HG03103 (cell line): ENCODE measurements at regions not wholly inside any gene's neighbourhood (a gene's known extent, or its start where the extent isn't known, plus 50 kb on each side); places are given as distances from the start of the nearest gene placed in this dataset.

Source experiments
- ATAC-seq: cut with Tn5 transposase; IDR thresholded peaks from one replicate; pipeline ENCODE4 v1.9.1; 2021; ENCODE audit warnings: low read depth; ENCODE audit not compliant: unreplicated experiment

DNA sequence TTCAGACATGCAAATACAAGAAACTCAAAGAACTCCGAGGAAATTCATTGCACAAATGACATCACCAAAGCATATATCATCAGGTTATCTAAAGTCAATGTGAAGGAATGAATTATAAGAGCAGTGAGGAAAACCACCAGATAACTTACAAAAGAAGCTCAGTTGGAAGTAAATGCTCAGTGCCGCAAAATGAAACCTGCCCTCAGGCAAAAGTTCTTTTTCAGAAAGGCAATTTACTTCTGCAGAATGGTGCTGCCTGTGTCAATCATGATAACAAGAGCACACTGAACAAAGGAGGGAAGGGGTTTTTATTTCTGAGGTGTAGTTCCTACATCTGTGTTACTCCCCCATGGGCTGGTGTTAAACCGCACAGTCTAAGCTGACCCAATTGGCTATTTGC, 550.6 kb upstream of the SEMA3D start:
- no peak for ATAC-seq

DNA sequence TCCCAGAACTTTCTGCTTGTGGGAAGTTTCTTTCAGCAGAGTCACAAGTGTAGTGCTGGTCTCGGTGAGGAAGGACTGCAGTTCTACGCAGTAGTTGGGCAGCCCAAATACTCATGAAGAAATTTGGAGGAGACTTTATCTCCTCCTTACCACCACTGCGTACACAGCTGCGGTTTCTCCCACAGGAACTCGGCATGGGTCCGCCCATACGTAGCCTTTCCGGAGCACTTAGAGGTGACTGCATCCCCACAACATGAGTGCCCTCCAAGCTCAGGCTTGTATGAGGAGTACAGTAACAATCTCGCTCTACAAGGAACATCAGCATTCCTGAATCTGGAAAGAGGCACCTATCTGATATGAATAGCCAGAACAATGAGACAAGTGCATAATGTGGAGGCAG, 549.2 kb upstream of the SEMA3D start:
- no peak for ATAC-seq

DNA sequence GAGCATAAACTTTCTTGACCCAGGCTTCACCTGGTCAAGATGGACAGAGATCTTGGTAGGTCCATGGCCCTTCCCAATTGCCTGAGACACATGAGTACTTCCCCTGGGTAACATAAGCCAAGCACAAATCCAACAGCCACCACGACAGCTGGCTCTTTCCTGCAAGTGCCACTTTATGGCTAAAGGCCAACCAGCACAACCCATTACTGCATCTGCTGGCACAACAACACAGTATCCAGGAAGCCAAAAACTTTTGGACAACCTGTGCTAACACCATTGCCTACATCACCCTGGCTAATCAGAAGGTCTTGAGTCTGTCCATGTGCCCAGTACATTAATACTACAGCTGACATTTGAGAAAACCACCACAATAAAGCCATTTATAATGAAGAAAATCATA, 548.0 kb upstream of the SEMA3D start:
- no peak for ATAC-seq

DNA sequence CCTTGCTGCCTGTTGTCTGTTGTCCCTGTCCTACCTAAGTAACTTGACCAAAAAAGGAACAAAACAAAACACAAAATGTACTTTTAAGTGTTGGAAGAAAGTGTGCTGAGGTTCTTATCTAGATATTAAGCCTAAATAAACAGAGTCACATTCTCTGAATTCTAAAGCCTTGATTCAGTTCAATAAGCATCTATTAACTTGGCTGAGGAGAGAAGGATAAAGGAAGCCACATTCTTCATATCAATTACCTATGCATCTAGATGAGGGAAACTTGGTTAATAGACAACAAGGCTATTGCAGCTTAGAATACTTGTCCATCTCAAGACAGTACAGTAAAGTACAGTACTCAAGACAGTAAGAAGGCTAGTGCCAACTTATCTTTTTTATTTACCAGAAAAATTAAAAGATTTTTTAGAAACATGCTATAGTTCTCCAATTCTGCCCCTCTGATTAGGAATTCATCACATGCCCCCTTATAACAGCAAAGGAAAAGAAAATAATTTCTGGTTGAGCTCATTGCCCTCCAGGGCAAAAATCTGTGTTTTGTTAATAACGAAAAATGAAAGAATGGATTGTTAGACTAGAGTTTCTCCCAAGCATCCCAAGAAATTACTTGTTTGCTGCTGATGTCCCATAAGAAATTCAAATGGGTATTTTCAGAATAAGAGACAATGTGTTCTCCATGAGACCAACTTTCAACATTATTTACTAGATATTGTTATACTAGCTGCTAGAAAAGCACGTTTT, 546.5 kb upstream of the SEMA3D start:
- no peak for ATAC-seq

DNA sequence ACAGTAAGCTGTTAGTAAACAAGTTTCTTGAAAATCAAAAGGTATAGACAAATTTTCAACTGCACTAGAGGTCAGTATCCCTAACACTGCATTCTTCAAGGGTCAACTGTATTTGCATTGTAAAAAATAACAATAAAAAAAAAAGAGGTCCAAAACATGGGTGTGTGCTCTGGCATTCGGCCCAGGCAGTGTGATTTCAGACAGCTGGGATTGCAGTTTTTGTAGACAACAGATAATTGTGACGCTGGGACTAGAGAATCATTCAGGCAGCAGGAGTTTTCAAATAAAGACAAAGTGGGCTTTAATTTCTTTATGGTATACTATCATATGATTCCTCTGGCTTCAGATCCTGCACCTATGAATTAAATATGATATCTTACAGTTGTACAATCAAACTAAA, 543.2 kb upstream of the SEMA3D start:
- ATAC-seq = no peak

DNA sequence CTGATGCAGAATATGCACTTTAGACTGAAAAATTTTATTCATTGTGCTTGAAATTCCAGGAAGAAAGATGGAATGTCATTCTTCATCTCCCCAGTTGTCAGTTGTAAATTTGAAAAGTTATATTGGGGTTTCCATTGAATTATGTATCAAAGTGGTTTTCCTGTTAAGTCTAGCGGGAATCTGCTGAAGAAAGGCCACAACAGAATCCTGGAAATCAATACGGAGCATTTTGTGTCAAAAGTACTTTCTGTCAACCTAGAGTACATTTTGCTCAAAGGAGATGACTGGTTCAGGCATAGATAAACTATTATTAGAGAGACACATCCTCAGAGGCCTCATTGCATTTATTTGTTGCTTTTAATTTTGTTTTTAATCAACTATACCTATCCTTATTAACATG, 538.2 kb upstream of the SEMA3D start:
- no peak for ATAC-seq

DNA sequence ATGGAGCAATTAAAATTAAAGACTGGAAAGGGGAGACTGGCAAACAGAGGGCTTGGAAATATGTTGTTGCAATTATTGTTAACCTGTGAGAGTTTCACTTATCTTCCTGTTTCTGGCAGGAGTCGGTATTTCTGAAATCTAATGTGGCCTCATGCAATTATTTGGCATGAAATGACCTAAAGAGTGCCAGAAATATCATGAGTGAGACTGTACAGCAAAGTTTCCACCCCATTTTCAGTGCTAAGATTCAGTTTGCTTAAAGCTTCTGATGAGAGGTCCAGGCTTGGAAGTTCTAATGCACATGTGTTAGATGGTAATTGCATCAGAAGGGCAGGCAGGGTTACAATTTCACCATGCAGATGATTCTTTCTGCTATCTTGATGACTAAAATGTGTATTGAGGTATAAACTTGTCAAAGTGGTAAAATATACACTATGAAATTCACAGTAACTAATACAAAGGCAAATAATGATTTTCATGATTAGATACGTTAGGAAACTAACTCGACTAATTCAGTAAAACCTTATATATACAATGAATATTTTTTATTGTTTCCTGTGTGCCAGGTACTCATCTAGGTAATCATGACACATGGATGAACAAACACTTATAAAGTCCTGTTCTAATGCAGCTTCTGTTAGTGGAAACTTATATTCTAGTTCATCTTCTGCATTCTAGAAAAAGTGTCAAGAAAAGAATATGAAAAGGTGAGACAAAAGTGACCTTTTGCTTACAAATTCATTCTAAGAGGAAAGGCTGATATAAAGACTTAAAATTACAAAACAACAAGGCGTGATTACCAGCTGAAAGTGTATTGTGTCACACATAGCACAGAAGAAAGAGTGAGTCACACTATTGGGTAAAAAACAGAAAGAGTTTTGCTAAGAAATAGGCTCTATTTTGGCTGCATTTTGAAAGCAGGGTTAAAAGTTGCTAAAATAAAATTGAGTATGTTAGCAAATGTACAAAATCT, 533.4 kb upstream of the SEMA3D start:
- ATAC-seq = no peak

DNA sequence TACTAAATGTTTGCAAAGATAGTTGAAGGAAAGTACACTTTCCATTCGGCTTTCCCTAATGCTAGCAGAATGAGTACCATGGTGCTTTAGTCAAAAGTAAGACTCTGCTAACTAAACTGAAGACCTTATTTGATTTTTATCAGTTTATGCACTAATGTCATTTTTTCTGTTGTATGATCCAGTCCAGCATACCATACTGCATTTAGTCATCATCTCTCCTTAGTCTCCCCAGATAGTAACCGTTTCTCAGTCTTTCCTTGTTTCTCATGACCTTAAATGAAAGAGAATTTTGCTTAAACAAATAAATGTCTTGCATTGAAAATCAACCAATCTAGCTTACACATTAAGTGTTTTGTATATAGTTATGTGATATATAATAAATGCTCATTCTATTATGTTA, 529.5 kb upstream of the SEMA3D start:
- no peak for ATAC-seq

DNA sequence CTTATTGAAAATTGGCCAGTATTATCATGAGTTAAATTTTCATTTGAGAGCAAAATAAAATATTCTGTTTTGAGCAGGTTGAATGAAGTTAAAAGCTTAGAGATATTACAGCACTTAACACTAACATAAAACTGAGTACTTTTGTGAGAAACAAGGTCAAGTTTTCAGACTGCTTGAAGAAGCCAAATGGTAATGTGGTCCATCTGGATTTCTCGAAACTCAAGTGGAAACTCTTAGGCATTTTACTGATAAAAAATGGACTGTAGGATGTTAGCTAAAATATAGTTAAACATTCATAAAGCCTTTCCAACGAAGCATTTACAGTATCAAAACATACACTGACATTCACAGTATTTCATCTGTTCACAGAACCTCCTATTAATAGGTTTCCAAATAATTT, 528.1 kb upstream of the SEMA3D start:
- no peak for ATAC-seq

DNA sequence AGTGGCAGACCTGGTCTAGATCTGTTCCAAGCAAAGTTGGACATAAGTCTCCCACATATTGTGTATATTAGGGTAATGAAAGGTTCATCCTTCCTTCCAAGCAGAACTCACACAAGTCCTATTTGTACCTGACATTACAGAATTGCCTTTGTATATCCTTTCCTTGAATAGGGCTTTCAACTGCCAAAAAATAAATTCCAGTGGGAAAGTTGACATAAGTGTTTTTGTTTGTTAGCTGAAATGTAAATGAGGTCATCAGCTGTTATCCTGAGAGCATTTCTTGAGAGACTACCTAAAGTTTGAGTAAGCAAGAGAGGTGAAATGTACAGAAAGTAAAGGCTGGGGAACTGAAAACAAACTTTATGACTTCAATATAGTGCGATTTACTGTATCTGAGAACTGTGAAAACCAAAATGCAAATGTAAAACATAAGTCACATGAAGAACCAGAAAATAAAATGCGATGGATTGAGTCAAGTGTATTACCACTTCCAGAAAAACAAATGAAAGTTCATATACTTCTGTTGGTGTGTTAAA, 527.3 kb upstream of the SEMA3D start:
- no peak for ATAC-seq

DNA sequence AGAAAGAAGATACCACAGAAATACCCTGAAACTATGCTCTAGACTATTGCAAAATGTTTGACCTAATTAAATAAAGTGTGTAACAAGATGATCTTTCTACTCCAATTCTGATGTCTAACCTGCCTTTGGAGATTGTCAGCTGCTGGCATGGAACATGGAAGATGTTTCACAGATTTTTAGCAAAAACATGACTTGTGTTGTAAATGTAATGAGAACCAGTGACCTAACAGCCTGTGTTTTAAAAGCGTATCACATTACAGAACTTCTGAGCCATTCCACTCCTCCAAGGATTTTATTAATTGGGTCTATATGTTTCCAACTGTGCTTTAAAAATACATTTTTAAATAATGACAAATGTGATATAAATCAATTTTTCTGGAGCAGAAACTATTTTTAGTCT, 526.3 kb upstream of the SEMA3D start:
- no peak for ATAC-seq

DNA sequence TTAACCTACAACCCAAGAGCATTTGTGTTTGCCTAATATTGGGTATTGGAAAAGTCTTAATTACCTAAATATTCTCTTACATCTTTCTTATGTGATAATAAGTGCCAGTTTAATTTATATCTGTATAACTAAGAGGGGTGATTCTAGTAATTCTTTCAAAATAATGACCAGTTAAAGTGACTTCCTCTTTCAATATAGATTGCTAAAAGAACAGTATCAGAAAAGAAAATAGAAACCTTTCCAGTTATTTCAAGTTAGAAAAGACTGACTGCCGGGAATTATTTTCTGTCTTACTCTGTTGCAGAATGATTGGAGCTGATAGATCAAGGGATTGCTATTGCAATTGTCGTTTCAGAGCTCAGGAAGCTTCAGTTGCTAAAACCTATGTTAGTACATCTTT, 525.0 kb upstream of the SEMA3D start:
- no peak for ATAC-seq

DNA sequence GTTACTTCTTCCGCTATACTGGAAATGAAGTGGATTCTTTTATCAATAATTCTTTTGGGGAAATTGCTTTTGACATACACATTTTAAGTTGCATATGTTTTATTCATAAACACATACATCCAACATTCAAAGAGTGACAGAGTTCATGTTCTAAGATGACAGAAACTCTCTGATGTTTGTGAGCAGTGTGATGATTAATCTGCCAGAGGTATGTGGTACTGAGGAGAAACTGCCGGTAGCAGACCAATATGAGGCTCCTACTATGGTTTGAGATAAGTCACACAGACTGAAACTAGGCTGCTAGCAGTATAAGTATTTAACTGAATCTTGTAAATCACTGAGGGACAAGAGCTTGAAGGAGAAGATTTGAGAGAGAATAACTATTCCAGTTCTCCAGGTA, 524.1 kb upstream of the SEMA3D start:
- ATAC-seq = no peak

DNA sequence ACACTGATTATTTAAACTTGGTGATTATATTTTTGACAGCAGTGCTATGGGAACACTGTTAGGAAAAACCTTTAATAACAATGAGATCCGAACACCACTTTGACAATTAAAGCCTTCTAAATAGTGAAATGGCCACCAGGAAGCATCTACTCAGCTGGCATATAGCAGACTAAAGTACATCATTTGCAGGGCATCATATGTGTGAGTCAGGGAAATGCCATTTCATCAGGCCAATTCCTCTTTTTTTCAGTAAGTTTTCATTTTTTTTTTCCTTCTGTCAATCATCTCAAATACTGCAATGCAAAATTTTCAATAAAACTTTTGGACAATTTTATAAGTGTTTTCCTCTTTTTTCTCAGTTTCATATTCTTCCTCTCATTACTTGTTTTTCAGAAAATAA, 521.4 kb upstream of the SEMA3D start:
- ATAC-seq = no peak

DNA sequence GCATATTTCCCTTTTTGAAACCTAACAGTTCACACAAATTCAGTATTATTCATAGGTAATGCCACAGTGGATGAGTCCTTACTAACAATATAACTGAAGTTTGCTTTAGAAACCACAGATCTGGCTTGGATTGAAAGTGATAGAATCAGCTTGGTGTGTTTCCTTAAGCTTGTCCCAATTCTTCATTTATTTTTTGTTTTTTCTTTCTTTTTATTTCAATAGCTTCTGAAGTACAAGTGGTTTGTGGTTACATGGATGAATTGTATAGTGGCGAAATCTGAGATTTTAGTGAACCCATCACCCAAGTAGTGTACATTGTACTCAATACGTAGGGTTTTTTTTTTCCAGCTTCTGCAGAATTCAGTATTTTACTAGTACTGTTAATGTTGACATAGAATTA, 518.2 kb upstream of the SEMA3D start:
- ATAC-seq = no peak

DNA sequence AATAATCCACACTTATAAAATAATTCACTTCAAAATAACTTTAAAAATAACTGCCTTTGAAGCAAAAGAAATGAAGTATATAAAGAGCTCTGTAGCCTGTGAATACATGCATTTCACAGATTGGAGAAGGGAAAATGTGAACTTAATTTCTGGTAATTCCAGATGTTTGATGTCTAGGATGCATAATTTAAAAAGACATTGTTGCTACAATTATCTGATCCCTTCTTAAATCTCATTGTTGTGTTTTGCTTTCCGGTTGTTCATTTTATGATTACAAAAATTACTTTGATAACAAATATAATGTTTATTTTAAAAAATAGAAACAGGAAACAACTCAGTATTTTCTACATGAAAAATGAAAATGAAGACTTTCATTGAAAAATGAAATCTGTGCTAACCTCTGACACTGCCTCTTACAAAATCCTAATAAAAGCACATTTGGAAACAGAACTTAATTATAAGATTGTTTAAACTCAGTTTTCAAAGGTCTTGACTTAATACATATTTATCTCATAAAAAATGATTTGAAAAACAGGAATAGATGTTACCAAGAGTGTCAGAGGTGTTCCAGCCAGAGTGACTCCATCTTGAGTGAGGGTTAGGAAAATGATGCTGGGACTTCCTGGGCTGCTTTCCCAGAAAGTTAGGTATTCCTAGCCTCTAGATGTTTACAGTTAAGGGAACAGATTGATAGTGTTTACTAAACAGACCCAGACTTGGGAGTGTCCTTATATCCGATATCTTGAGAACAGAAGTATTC, 516.6 kb upstream of the SEMA3D start:
- ATAC-seq = no peak

DNA sequence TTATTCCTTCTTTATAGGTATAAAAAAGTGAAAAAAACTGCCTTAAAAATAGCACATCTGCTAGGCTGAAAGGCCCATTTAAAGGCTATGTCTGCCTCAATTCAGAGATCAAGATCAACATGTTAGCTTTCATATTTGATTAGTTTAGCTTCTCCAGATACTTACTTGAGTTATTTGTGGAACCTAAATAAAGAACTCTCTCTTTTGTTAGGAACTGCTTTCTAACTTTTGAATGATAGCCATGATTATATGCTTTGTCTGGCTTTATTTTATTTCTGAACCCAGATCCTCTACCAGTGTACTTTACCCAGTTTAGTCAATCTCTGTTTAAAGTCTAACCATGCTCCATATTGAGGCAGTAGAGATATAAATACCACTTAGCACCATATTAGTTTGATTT, 515.5 kb upstream of the SEMA3D start:
- no peak for ATAC-seq

DNA sequence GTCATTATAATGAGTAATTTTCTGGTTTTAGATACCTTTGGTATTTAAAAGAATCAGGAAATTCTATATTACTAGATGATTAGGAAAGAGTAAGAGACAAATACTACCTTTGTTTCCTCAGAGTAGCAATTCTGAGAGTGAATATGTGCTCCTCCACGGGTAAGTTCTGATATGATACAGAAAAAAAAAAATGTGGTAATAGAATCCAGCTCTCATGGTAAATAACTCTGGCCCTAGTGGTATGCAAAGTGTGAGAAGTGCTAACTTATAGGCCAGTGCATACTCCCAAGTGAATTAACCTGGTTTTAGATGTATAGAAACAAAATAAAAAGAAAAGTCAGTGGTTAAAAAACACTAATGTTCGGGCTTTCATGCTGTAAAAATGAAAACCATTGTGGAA, 512.6 kb upstream of the SEMA3D start:
- ATAC-seq = no peak

DNA sequence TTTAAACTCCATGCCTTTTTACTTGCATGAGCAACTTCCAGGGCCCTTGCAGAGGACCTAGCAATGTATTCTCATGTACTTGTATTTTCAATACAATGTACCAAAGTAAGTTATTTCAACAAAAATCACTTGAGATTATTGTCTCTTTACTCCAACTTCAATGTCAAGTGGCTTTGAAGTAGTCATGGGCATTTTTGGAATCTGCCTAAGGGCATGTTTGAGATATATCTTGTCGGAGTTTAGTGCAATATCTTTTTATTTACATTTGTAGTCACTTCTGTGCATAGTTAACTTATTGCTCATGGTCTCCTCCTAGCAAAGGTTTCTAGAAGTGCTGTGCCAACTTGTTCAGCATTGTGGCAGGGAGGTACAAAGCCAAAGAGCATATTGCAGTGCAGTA, 508.7 kb upstream of the SEMA3D start:
- no peak for ATAC-seq

DNA sequence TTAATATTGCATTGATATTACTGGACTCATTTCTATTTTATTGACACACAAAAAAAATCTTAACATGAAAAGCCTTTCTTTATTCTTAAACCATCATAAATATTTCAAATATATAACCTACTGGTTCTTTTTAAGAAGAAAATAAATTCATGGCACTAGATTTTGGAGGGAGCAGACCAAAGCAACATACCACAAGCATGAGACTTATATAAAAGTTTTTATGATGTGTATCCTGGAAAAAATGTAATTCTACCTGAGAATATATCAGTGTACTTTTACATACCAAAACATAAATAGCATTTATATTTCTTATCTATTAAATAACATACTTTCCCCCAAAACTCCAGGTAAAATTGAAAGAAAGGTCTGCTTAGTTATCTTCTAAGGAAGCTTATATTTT, 508.2 kb upstream of the SEMA3D start:
- ATAC-seq = no peak

DNA sequence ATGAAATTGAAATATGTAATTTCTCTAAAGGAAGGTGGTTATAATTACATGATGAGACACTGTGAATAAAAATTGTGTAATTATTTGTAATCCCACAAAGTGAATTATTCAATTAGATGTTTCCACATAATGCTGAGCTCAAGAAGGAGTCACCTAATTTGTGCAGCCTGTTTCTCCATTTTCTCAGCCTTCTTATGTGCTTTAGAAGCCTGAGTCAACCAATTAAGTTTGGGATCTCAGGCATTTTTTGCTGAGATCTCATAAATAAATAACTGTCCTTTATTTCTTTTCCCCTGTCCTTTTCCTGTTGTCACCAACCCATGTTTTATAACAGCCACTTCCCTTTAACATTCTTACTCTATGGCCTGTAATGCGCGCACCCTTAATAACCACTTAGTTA, 506.5 kb upstream of the SEMA3D start:
- ATAC-seq = no peak
